HUES6 (cell line): ENCODE measurements at regions not wholly inside any gene's neighbourhood (a gene's known extent, or its start where the extent isn't known, plus 50 kb on each side); places are given as distances from the start of the nearest gene placed in this dataset.

Experiments used
- H3K27ac ChIP-seq: 2 replicates; pipeline ENCODE4 v1.7.0; 2013; ENCODE audit warnings: low read depth, mild to moderate bottlenecking, low read length, inconsistent platforms
- H3K27me3 ChIP-seq: 2 replicates; pipeline ENCODE4 v1.6.1; 2013; ENCODE audit warnings: low read length; ENCODE audit not compliant: control insufficient read depth, insufficient read depth
- H3K36me3 ChIP-seq: 2 replicates; pipeline ENCODE4 v1.6.1; 2013; ENCODE audit warnings: low read length; ENCODE audit not compliant: control insufficient read depth, insufficient read depth
- H3K4me1 ChIP-seq: 2 replicates; pipeline ENCODE4 v1.6.1; 2013; ENCODE audit warnings: low read length; ENCODE audit not compliant: control insufficient read depth, insufficient read depth
- H3K4me3 ChIP-seq: 2 replicates; pipeline ENCODE4 v1.5.1; 2013; ENCODE audit warnings: low read depth, low read length
- H3K9ac ChIP-seq: one replicate; pipeline ENCODE4 v1.6.1; 2013; ENCODE audit warnings: mild to moderate bottlenecking, low read length
- H3K9me3 ChIP-seq: 2 replicates; pipeline ENCODE4 v1.6.1; 2013; ENCODE audit warnings: low read depth, low read length; ENCODE audit not compliant: control insufficient read depth, insufficient read depth

DNA sequence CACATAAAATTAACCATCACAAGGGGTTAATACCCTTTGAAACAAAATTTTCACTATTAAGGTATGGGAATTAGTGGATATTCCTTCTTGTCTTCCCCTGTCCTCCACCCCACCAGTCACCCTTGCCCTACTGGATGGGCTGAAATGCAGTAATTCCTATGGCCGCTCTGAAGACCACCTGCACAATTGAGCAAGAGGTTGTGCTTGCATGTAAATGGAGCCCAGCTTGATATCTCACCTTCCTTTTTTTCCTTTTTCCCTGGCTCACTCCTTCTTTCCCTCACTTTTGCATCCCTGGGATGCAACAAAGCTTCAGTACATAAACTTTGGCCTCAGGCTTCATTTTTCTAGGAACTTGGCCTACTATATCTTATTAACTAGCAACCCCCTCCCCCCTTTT is 184.6 kb downstream of the SNX10 start:
- H3K4me3 ChIP-seq: no peak overlapping the region
- no peak overlapping the region for H3K9ac ChIP-seq
- no peaks in the 10 kb centered on the region for H3K36me3 ChIP-seq

DNA sequence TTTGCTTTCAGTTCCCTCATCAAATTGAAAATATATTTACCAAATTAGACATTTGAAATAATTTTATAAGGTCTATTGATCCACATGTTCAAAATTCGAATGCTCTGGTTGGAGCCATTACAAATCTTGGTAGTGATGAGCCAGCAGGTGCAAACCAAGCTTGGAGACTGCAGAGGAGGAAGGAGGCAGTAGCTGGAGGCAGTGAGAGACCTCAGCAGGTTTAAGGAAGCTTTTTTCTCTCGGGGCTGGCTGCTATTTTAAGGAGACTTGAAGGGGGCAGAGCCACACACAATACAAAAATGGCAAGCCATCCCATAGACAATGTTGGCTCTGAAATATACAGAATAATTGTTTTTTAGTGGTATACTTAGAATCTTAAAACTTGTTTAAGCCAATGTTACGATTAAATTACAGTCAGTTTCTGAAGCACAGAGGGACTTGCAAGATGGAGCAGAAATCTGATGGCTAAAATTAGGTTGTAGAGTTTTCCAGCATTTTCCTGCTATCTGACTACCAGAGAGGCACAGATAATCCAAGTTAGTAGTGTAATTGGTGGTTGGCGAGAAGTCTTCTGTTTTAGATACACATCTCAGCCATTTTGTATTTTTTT is 185.8 kb downstream of the SNX10 start:
- Histone ChIP-seq H3K36me3 (no peaks in the 10 kb centered on the region), H3K9me3 (no peaks in the 10 kb centered on the region), H3K27ac (no peak overlapping the region), H3K27me3 (no peaks in the 10 kb centered on the region; the same call in 1 of the 2 replicates), H3K4me1 (peaks cover 6% of the 10 kb centered on the region; the same call in 1 of the 2 replicates), H3K9ac (no peak overlapping the region), H3K4me3 (no peak overlapping the region)

More for the DNA sequence above, 184.6 kb downstream of the SNX10 start:
- Histone ChIP-seq H3K4me1 (peaks cover 6% of the 10 kb centered on the region; the same call in 1 of the 2 replicates), H3K27me3 (no peaks in the 10 kb centered on the region; the same call in 1 of the 2 replicates), H3K27ac (no peak overlapping the region), H3K9me3 (no peaks in the 10 kb centered on the region)

- Histone ChIP-seq H3K9ac (no peak overlapping the region), H3K27ac (no peak overlapping the region), H3K36me3 (no peaks in the 10 kb centered on the region), H3K9me3 (no peaks in the 10 kb centered on the region), H3K4me3 (no peak overlapping the region), H3K27me3 (no peaks in the 10 kb centered on the region; the same call in 1 of the 2 replicates), H3K4me1 (peaks cover 6% of the 10 kb centered on the region; the same call in 1 of the 2 replicates)
Measured at GRCh38 chr7:26478550-26478949, 186.9 kb downstream of the SNX10 start.

GRCh38 chr7:26479581-26479980 is 187.9 kb downstream of the SNX10 start:
- H3K36me3 ChIP-seq: no peaks in the 10 kb centered on the region
- peaks cover 6% of the 10 kb centered on the region; the same call in 1 of the 2 replicates for H3K4me1 ChIP-seq
- no peak overlapping the region for H3K4me3 ChIP-seq
- no peaks in the 10 kb centered on the region; the same call in 1 of the 2 replicates for H3K27me3 ChIP-seq
- H3K9me3 ChIP-seq: no peaks in the 10 kb centered on the region
- H3K27ac ChIP-seq: no peak overlapping the region
- no peak overlapping the region for H3K9ac ChIP-seq

DNA sequence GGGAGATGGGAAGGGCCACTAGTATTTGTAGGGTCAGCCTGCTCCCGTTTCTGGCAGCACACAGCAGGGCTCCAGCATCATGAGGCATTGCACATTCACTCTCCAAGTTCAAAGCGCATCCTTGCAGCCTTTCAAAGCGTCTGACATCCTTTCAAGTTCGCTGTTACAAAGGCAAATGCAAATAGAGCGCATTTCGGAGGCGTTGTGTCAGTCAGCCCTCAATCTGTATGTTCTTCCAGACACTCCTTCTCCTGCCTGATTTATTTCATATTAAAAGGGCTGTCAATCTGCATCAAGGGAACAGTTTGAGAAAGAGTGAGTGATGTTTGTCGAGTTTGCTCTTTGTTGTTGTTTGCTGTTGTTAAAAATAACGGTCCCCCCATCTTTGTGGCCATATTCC is 188.5 kb downstream of the SNX10 start:
- Histone ChIP-seq H3K27ac (no peak overlapping the region), H3K4me3 (no peak overlapping the region), H3K4me1 (peaks cover 6% of the 10 kb centered on the region; the same call in 1 of the 2 replicates)

DNA sequence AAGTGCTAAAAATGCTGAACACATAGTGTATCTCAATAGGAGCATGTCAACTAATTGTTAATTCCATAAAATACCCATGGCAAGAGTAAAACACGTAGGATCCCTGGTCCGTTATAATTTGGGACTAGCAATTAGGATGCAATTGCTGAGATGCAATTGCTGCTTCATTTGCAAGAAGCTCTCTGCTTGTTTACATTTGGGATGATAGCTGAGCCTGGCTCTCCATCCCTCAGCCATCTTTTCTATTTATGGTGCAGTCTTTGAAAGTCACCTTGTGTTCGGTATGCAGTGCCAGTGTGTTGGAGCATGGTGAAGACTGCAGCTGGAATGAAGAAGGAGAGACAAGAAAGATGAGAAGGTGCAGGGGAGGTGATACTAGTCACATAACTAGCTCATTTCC is 191.3 kb downstream of the SNX10 start:
- Histone ChIP-seq H3K27ac (no peak overlapping the region), H3K4me3 (no peak overlapping the region), H3K36me3 (no peaks in the 10 kb centered on the region), H3K27me3 (no peaks in the 10 kb centered on the region; the same call in 1 of the 2 replicates), H3K9me3 (no peaks in the 10 kb centered on the region), H3K9ac (no peak overlapping the region), H3K4me1 (peaks cover 3% of the 10 kb centered on the region; the same call in 1 of the 2 replicates)

More for the DNA sequence above, 188.5 kb downstream of the SNX10 start:
- H3K36me3 ChIP-seq: no peaks in the 10 kb centered on the region
- no peaks in the 10 kb centered on the region; the same call in 1 of the 2 replicates for H3K27me3 ChIP-seq
- H3K9me3 ChIP-seq: no peaks in the 10 kb centered on the region
- no peak overlapping the region for H3K9ac ChIP-seq

GRCh38 chr7:26483843-26484242 is 192.2 kb downstream of the SNX10 start:
- Histone ChIP-seq H3K27me3 (no peaks in the 10 kb centered on the region; the same call in 1 of the 2 replicates), H3K36me3 (no peaks in the 10 kb centered on the region), H3K27ac (no peak overlapping the region), H3K4me1 (peaks cover 3% of the 10 kb centered on the region; the same call in 1 of the 2 replicates), H3K9ac (no peak overlapping the region), H3K9me3 (no peaks in the 10 kb centered on the region), H3K4me3 (no peak overlapping the region)

- Histone ChIP-seq H3K9ac (no peak overlapping the region), H3K9me3 (no peaks in the 10 kb centered on the region), H3K27me3 (no peaks in the 10 kb centered on the region), H3K4me1 (peaks cover 5% of the 10 kb centered on the region; the same call in 1 of the 2 replicates), H3K4me3 (no peak overlapping the region), H3K36me3 (no peaks in the 10 kb centered on the region), H3K27ac (no peak overlapping the region)
Measured at GRCh38 chr7:26485367-26485934, 193.8 kb downstream of the SNX10 start.

DNA sequence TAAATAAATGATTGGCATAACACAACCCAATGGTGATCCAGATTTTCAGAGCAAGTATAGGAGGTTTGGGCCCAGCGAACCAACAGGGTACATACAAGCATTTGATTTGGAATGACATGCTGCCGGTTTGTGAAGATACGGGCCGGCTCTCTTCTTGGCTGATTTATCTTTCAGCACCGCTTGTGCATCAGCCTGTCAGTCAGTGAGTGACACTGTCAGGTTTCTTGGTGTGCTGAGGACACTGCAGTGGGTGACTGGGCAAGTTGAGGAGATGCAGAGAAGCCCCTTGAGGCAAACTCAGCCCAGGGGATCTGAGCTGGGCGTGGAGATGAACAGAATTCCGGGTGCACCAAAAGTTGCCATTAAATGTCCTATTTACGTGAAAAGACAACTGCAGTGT is 194.5 kb downstream of the SNX10 start:
- no peak overlapping the region for H3K27ac ChIP-seq
- H3K9ac ChIP-seq: no peak overlapping the region
- no peaks in the 10 kb centered on the region for H3K27me3 ChIP-seq
- H3K4me3 ChIP-seq: no peak overlapping the region
- peaks cover 9% of the 10 kb centered on the region; the same call in 1 of the 2 replicates for H3K4me1 ChIP-seq
- H3K36me3 ChIP-seq: no peaks in the 10 kb centered on the region
- no peaks in the 10 kb centered on the region for H3K9me3 ChIP-seq

DNA sequence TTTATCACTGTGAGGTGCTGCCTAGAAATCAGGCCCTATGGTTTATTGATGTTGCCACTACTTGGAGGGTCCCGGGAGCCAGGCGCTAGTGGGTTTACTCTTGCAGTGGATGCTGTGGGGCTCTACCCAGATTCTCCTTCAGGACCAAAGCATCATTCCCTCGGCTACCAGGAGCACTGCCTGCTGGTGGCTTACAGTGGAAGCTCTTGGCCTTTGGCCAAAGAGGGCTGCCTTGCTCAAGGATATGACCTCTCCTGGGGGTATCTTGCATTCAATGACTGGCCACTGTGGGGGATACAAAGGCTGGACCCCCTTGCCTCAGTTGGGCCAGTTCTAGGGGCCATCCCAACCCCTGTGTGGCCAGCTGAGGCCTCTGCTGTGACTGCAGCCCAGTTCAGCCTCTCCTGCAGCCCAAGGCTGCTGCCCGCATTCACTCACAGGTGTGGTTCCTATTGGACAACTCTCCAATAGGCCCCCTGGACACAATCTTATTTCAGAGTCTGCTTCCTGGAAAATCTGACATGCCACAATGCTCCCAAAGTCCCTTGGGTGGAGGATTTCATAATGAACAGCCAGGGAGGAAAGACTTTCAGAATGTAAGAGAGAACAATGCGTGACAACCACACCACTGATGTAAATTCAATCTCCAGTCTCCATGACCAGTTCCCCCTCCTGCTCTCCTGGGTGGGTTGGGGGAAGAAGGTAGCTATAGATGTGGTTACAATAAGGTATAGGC is 196.3 kb downstream of the SNX10 start:
- H3K27me3 ChIP-seq: no peaks in the 10 kb centered on the region
- no peaks in the 10 kb centered on the region for H3K36me3 ChIP-seq
- no peak overlapping the region for H3K27ac ChIP-seq
- H3K4me3 ChIP-seq: no peak overlapping the region
- H3K9me3 ChIP-seq: no peaks in the 10 kb centered on the region
- peaks cover 9% of the 10 kb centered on the region; the same call in 1 of the 2 replicates for H3K4me1 ChIP-seq
- no peak overlapping the region for H3K9ac ChIP-seq

GRCh38 chr7:26489391-26489790 is 197.7 kb downstream of the SNX10 start:
- Histone ChIP-seq H3K4me1 (peaks cover 9% of the 10 kb centered on the region; the same call in 1 of the 2 replicates), H3K27me3 (no peaks in the 10 kb centered on the region), H3K9me3 (no peaks in the 10 kb centered on the region), H3K4me3 (no peak overlapping the region), H3K27ac (no peak overlapping the region), H3K36me3 (no peaks in the 10 kb centered on the region), H3K9ac (no peak overlapping the region)
